ENCODE measurements at regions not wholly inside any gene's neighbourhood (a gene's known extent, or its start where the extent isn't known, plus 50 kb on each side); places are given as distances from the start of the nearest gene placed in this dataset.

GRCh38 chr16:26530584-26531289 lies 536.0 kb upstream of the C16orf82 start:
- TF ChIP-seq EZH2 (IDR thresholded peaks at IDR 0.05; ENCODE audit: low read length): no peak
- no peak for TF ChIP-seq CTCF (optimal IDR thresholded peaks at IDR 0.05 in 1 of 3, IDR thresholded peaks at IDR 0.05 in 1 of 3, conservative IDR thresholded peaks at IDR 0.05 in 1 of 3; ENCODE audit: extremely low read depth in 1 of 3, insufficient read depth in 2 of 3, low read length in 3 of 3)
- dilution Hi-C loops (cut with MboI; ENCODE audit: extremely low pct_ligation_motif_present, low sequenced_read_pairs): no loop called here
- Histone ChIP-seq H3K4me2 (ENCODE audit: control insufficient read depth, extremely low read depth, insufficient read depth, low read depth, low read length) (no peak overlapping the region), H3K36me3 (ENCODE audit: control insufficient read depth in 2 of 2, extremely low read depth in 1 of 2, insufficient read depth in 2 of 2, low read length in 2 of 2) (no peaks in the 10 kb centered on the region), H3K27ac (ENCODE audit: control insufficient read depth, insufficient read depth, low read length) (no peak overlapping the region), H4K20me1 (ENCODE audit: control insufficient read depth, extremely low read depth, insufficient read depth, low read length) (no peaks in the 10 kb centered on the region), H3K79me2 (ENCODE audit: control insufficient read depth, insufficient read depth, low read length) (no peaks in the 10 kb centered on the region), H3K9ac (ENCODE audit: control insufficient read depth, extremely low read depth, insufficient read depth, low read length) (no peak overlapping the region), H2AFZ (ENCODE audit: control insufficient read depth, low read length) (no peak overlapping the region), H3K9me3 (ENCODE audit: control insufficient read depth, low read depth, low read length) (no peaks in the 10 kb centered on the region), H3K4me1 (ENCODE audit: control insufficient read depth, extremely low read depth, insufficient read depth, low read length) (no peaks in the 10 kb centered on the region), H3K27me3 (ENCODE audit: control insufficient read depth, extremely low read depth, insufficient read depth, low read length) (no peaks in the 10 kb centered on the region), H3K9me1 (ENCODE audit: control insufficient read depth, extremely low read depth, insufficient read depth, low read length) (no peaks in the 10 kb centered on the region), H3K4me3 (ENCODE audit: control insufficient read depth in 2 of 3, extremely low read depth in 1 of 3, insufficient read depth in 2 of 3, low read depth in 1 of 3, low read length in 3 of 3) (no peak overlapping the region)
- DNase-seq (ENCODE audit: low read depth, low spot score) (no peak), FAIRE-seq (no peak)

- H3K4me2 ChIP-seq (ENCODE audit: control insufficient read depth, extremely low read depth, insufficient read depth, low read depth, low read length): no peak overlapping the region
- no peaks in the 10 kb centered on the region for H3K79me2 ChIP-seq (ENCODE audit: control insufficient read depth, insufficient read depth, low read length)
- H3K9me3 ChIP-seq (ENCODE audit: control insufficient read depth, low read depth, low read length): no peaks in the 10 kb centered on the region
- H4K20me1 ChIP-seq (ENCODE audit: control insufficient read depth, extremely low read depth, insufficient read depth, low read length): no peaks in the 10 kb centered on the region
- no peak overlapping the region for H3K9ac ChIP-seq (ENCODE audit: control insufficient read depth, extremely low read depth, insufficient read depth, low read length)
- H3K27me3 ChIP-seq (ENCODE audit: control insufficient read depth, extremely low read depth, insufficient read depth, low read length): no peaks in the 10 kb centered on the region
- TF ChIP-seq CTCF (optimal IDR thresholded peaks at IDR 0.05 in 1 of 3, IDR thresholded peaks at IDR 0.05 in 1 of 3, conservative IDR thresholded peaks at IDR 0.05 in 1 of 3; ENCODE audit: extremely low read depth in 1 of 3, insufficient read depth in 2 of 3, low read length in 3 of 3) (no peak), EZH2 (IDR thresholded peaks at IDR 0.05; ENCODE audit: low read length) (no peak)
- FAIRE-seq: no peak
- H3K4me1 ChIP-seq (ENCODE audit: control insufficient read depth, extremely low read depth, insufficient read depth, low read length): no peaks in the 10 kb centered on the region
- dilution Hi-C loops (cut with MboI; ENCODE audit: extremely low pct_ligation_motif_present, low sequenced_read_pairs): no loop called here
- H3K9me1 ChIP-seq (ENCODE audit: control insufficient read depth, extremely low read depth, insufficient read depth, low read length): no peaks in the 10 kb centered on the region
- H3K27ac ChIP-seq (ENCODE audit: control insufficient read depth, insufficient read depth, low read length): no peak overlapping the region
- DNase-seq (ENCODE audit: low read depth, low spot score): no peak
- no peak overlapping the region for H2AFZ ChIP-seq (ENCODE audit: control insufficient read depth, low read length)
- no peaks in the 10 kb centered on the region for H3K36me3 ChIP-seq (ENCODE audit: control insufficient read depth in 2 of 2, extremely low read depth in 1 of 2, insufficient read depth in 2 of 2, low read length in 2 of 2)
- H3K4me3 ChIP-seq (ENCODE audit: control insufficient read depth in 2 of 3, extremely low read depth in 1 of 3, insufficient read depth in 2 of 3, low read depth in 1 of 3, low read length in 3 of 3): no peak overlapping the region
Observed at GRCh38 chr16:26531290-26531730, 535.4 kb upstream of the C16orf82 start.
